Limb (tissue), 2 donors: ENCODE measurements at regions not wholly inside any gene's neighbourhood (a gene's known extent, or its start where the extent isn't known, plus 50 kb on each side); places are given as distances from the start of the nearest gene placed in this dataset.
A peak's percentile ranks its signal among the peaks of the same experiment; 100 is the strongest.
"Not testable (repeated sequence)": the region's sequence is repeated elsewhere in the genome, so short reads cannot be mapped to it uniquely, and the experiment has no call there.

Experiments used
- DNase-seq, 2 donors: peaks; one replicate each; pipeline ENCODE4 v3.0.0-alpha.2; 2016; ENCODE audit errors: extremely low spot score in 2 of 2

DNA sequence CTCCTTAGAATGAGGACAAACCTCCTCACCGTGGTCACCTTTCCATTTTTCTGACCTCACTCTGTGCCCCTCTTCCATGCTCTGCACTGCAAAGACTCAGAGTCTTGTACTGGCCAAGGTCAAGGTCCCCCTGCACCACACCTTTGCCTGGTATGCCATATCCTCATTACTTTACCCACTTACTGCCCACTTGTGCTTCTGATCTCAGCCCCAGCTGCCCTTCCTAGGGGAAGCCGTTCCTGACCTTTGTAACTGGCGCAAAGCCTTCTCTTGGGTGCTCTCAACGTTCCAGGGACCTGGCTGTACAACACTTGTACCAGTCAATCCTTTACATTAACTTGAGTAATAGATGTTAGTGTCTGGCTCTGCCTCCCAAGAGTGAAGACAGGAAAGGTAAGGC is 256.0 kb downstream of the SV2B start:
- no peak for DNase-seq

DNA sequence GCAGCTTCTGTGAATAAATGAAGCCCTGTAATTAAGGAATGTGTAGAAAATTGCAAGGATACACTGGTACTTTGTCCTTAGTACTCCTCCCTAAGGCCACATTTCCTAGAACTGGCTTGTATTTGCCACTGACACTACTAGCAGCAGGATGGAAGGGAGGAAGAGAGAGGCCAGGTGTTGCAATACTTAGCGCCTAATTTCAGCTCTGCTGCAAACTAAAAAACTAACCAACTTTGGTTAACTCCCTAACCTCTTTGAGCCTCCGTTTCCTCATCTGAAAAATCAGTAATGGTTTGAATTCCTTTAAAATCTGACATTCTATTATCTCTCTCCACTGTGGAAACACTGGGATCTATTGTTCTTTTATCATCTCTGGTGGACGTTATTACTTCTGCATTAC is 257.0 kb downstream of the SV2B start:
- DNase-seq, result no peak

DNA sequence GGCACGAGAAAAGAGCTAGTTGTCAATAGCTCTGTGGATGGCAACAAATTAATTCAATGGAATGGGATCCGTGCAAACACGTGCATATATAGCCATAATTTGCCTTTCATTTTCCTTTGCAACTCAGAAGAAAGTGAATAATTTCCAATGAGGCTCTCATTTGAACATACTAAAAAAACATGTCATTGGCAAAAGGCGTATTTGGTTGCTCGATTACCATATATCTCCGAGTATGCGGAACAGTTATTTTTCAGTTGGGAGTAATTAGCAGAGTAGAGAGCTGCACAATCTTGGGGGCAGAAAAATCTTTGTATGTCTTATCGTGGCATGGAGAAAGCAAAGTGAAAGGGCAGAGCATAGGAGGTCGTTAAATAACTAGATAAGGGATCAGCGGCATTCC is 257.4 kb downstream of the SV2B start:
- DNase-seq, result no peak

DNA sequence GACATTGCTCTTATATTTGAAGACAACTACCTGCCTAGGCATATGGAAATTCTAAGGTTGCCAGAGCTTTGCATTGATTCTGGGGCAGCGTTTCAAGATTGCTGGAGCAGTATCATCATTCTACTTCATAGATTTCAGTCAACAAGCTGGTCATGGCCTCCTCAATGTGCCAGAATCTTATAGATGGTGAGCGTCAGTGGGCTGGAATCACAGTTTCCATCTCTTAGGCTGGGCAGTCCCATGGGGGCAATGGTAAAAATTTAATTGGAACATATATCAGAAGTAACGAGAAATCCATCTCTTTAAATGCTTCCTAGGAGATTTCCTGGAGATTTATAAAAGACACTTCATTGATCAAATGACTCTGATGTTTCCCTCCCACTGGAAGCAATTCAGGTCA is 258.3 kb downstream of the SV2B start:
- DNase-seq, result no peak

DNA sequence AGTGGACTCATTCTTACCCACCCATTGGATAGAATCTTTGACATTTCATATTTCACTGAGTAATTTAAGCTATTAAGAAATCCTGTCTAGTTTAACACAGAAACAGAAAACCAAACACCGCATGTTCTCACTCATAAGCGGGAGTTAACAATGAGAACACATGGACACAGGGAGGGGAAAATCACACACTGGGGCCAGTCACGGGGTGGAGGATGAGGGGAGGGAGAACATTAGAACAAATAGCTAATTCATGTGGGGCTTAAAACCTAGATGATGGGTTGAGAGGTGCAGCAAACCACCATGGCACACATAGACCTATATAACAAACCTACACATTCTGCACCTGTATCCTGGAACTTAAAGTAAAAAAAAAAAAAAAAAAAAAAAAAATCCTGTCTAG is 261.6 kb downstream of the SV2B start:
- not testable (repeated sequence) for DNase-seq

DNA sequence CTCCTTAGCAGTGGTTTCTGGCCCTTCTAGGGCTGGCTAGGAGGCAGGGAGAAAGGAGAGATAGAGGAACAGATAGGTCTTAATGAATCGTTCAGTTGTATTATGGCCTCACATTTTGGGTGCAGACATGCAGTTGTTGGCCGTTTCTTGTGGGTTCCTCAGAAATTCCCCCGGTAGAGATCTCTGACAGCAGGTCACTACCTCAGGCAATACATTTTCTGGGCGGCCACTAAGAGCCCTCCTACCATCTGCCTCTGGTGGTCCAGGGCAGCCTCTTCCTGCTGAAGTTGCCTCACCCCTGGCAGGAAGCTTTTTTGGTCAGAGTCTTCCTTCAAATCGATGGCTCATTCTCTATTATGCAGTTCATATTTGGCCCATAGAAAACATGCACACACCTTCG is 266.1 kb downstream of the SV2B start:
- DNase-seq, result no peak

DNA sequence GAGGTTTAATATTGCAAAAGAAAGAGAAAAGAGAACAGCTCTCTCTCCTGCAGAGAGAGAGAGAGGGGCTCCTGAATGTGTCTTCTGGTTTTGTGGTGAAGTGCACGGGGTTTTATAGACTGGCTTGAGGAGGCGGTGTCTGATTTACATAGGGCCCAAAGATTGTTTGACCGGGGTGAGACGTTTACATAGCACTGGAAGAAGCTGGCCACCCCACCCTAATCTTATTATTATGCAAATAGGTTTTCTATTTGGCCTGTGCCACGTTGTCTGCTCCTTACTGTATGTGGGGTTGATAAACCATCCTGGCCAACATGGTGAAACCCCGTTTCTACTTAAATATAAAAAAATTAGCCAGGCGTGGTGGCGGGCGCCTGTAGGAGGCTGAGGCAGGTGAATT is 268.6 kb downstream of the SV2B start:
- DNase-seq, result no peak

DNA sequence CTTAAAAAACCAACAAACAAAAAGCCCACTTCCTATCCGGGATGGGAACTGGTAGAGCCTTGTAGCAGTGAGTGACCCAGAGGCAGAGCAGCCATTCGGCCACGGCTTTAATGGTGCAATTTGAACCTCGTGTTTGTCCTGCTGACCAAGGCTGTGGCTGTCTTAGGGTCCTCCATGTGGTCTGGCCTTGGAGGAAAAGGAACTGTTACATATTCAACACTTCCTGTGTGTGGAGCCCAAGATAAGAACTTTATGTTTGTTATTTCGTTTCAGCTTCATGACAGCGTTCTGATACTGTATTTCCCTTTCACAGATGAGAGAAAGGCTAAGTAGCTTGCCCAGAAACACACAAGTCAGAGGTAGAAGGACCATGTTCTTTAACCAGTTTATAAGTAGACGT is 269.8 kb downstream of the SV2B start:
- no peak for DNase-seq

DNA sequence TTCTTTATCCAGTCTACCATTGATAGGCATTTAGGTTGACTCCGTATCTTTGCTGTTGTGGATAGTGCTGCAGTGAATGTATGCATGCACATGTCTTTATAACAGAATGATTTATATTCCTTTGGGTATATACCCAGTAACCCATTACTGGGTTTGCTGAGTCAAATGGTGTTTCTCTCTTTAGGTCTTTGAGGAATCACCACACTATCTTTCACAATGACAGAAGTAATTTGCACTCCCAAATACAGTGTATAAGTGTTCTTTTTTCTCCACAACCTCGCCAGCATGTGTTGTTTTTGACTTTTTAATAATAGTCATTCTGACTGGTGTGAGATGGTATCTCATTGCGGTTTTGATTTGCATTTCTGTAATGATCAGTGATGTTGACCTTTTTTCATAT is 271.3 kb downstream of the SV2B start:
- DNase-seq, result not testable (repeated sequence)

DNA sequence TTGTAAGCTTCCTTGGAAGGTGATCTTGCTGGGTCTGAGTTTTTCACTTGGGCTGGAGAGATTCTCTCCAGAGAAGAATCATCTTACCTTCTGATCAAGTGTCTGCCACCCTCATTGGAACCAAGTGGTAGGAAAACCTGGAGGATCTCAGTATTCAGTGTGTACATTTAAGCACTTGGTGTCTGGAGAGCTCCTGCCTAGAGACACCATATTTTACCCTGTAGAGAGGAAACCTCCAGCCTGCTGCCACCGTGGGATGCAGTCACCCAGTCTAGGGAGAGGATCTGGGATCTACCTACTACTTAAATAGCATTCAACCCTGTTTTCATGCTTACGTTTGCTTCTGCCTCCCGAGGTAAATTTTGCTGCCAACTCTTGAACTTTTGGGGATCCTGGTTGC is 274.3 kb downstream of the SV2B start:
- no peak for DNase-seq

DNA sequence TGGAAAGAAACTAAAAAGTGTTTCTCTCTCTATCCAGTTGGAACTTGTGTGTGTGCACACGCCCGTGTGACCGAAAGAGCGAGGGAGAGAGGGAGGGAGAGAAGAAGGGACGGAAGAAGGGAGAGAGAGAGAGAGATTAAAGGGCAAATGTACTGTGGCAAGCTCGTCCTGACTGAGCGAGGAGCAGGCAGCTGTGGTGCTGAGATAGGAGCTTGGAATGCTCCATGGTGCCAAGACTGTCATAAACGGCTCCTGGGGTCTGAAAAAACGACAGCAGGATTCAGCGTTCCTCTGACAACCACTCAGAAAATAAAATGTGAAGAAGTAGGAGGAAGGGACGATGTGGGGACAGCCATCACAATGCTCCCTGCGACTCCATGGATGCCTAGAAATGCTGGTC is 276.0 kb downstream of the SV2B start:
- DNase-seq, result no peak

DNA sequence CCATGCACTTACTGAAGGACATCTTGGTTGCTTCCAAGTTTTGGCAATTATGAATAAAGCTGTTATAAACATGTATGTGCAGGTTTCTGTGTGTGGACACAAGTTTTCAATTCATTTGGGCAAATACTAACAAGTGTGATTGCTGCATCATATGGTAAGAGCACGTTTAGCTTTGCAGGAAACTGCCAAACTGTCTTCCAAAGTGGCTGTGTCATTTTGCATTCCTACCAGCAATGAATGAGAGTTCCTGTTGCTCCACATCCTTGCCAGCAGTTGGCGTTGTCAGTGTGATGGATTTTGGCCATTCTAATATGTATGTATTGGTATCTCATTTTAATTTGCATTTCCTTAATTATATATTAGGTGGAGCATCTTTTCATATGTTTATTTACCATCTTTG is 280.1 kb downstream of the SV2B start:
- no peak for DNase-seq

DNA sequence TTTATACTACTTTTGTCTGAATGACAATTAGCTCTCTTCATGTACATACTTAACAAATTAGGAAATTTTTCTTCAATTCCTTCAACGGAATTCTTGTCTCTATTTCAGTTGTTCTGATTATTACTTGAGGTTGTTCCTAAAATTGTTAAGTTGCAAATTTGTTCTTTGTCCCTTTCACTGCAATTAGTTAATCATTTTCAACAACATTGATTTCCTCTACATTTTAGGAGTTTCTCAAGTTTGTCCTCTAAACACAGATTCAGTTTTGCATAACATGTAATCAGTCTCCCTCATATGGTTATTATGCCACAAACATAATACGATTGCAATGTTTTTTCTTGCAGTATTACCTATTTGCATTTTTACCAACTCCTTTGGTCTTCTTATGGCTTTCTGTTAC is 283.5 kb downstream of the SV2B start:
- DNase-seq, result no peak

DNA sequence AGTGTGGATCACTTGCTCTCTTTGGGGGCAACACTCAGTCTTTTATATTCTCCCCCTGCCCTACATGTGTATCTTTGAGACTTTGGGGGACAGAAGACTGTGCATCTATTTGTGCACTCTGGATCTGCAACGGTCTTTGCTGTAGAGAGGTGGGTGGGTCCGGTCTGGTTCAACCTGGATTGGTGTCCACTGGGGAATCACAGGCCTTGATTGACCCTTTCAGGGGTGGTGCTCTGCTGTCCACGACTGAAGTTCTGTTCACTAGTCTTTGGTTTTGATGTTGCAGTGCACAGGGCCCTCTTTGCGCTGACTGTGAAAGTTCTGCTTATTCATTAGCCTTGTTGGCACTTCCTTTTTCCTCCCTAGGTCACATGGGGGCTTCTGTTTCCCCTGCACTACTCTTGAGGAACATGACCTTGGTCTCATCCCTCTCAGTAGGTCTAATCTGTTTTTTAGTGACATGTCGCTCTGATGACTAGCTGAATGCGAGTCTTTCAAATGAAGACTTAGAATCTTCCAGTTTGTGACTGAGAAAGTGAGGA is 284.2 kb downstream of the SV2B start:
- no peak for DNase-seq

DNA sequence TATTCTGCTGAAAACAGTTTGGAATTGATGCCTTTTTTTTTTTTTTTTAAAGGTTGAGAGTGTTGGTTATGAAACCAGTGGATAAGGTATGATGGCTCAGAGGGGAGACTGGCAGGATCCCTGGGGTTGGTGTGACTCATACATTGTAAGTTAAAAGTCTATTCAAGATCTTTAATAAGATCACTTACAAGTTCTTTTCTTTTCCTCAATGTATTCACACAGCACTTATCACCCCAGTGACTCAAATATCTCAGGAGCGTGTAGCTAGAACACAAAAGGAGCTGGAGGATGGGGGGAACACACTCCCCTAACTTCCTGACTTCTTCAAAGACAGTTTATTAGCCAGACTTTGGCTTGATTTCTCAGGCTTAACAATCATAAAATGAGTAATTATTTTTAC is 285.3 kb downstream of the SV2B start:
- DNase-seq, result no peak

DNA sequence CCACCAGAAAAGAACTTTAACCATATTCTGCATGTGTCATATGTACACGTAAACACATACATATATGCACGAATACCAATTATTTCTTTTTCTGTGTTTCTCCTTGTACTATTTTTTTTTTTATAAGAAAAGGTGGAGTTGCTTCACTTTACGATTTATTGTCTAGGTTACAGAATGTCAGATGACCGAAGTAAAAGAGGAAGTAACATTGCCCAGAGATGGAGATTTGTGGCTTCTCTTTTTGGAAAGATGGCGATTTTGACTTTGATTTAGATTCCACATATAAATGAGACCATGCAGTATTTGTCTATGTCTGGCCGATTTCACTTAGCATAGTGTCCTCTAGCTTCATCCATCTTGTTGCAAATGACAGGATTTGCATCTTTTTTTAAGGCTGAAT is 293.1 kb downstream of the SV2B start:
- DNase-seq, result no peak

DNA sequence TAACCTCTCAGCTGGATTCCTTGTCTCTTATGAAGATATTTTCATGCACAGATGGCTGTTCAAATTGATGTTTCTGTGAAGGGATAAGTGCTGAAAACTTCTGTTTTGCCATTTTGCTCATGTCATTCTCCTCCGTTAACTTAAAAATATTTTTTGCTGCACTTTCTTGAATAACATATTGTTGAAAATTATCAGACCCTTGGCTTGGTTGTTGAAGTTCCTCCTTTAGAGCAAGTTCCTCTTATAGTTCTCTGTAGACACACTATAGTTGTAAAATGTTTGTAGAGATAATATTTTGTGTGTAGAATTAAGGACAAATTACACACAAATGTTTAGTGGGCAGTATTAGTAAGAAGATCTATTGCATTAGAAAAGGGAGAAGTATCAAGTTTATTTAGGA is 300.4 kb downstream of the SV2B start:
- DNase-seq, result no peak

DNA sequence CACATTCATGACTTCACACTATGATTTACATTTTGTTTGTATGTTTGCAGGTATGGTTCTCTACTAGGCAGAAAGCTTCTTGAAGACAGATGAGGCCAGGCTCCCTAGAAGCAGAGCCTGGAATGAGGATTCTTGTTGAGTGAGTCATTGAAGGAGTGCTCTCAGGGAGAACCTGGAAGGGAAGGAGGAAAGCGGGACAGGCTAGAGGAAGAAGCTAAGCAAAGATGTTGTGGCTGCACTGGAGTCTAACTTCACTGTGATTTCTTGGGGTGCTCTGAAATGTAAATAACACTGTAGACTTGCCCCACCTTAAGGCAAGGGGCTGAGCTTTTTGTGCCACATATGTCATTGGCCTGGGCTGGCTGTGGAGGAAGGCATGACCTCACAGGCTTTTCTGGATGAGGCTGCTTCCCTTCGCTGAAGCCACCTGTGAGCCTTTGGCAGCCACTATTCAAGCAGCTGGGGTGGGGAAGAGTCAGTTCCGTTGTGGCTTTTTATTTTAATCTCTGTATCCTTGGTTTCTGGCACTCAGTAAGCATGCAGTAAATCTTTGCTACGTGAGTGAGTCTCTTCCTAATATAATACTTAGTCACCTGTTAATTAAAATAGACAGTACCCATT is 307.3 kb downstream of the SV2B start:
- peak; percentile 36 to 40 for DNase-seq

DNA sequence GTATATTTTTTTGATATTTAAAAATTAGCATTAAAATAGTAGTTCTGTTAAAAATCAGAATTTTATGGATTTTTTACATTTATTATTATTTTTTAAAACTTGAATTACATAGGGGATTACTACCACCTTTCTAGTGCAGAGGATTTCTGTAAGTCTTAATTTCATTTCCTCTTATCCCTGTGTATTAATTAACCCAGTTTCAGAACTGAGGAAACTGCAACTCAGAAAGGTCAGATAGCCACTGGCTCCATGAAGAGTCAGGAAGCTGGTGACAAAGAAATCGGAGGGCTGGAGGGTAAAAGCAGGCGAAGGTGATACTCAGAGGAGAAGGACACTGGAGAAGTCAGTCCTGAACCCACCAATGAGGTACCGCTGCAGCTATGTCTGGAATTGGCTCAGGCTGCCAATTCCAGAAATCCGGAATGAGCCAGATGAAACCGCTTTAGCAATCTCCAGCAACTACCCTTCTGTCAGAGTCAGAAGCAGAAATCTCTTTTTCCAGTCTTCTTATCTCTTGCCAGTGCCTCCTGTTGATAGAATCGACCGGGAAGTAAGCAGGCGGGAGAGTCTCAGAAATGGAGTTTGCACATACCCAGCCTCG is 308.5 kb downstream of the SV2B start:
- DNase-seq, result peak; percentile 37 to 64

DNA sequence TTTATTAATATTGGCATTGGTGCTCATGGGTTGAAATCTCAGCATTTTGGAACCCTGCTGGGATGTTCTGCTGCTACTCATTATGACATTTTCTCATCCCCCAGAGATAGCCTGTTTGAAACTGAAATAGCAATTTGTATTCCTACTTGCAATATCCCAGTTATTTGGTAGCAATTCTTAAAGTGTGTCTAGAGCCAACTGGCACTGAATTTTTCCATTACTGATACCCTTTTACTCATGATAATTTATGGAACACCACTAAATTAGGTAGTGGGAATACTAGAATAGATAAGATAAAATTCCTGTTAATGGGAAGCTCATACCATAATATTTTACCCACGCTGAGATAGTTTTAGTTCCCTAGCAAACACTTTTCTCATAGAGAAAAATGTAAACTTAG is 309.3 kb downstream of the SV2B start:
- no peak for DNase-seq

DNA sequence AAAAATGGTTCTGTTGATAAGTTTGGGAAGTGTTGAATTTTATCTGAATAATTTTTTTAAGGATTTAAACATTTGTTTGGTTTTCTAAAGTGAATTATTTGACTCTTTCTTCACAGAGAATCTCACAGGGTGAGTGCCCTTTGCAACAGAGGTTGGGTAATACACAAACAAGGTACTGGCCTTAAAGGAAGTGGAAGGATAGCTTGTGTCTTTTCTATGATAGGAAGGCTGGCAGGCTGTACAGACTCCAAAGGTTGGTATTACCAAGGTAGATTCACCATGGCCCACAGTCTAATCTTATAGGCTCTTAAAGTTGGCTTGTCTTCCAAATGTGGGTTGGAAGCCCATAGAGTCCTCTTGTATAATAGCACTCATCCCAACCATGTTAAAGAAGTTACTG is 311.5 kb downstream of the SV2B start:
- DNase-seq, result no peak

DNA sequence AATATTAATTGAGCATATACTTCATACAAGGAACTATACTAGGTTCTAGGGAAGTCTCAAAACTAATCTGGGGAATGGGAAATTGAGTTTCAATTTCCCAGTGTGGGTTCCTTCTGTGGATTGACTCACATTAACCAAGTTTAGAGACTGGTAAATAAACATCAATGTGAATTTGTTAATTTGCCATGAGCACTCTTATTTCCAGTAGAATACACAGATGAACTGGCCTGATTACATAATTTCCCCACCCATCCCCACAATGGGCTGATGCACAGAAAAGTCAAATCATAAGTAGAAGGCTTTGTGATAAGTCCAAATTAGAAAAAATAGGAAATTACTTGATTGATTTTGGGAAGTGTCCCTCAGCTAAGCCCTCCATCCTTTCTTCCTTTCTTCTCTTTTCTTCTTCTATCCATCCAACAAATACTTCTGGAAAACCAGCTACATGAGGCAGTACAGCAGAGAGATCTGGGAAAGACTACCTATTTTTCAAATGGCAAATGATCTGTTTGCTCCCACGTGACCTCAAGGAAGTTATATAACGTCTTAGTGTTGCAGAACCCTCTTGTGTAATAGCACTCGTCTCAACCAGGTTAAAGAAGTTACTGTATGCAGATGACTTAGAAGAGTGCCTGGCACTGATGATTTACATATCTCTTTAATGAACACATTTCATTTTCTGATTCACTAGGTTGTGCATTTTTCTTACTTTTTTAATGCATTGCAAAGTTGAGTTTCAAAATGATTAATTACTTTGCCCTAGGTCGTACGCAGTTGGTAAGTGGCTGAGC is 312.3 kb downstream of the SV2B start:
- DNase-seq, result no peak

DNA sequence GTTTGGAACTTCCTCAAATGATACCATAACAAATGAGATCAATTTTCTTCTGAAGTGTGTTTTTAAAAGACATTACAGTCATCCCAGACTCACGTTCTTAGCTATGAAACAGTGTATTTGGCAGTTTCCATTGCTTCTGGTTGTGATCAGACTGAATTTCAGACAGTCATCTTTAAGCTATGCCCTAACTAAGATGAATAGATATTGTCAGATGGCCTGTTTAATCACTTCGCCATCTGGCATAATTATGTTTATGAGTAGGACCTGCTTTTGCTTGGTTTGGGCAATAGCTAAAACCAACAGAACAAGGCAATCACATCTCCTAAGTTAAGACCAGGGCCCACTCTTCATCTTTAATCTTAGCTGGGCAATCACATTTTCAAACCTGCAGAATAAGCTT is 313.1 kb downstream of the SV2B start:
- DNase-seq, result no peak
